WI38 (cell line): ENCODE measurements at regions not wholly inside any gene's neighbourhood (a gene's known extent, or its start where the extent isn't known, plus 50 kb on each side); places are given as distances from the start of the nearest gene placed in this dataset.

Experiments
- H3K4me3 ChIP-seq: 2 replicates; pipeline ENCODE4 v1.5.1; 2011; ENCODE audit warnings: low read depth, mild to moderate bottlenecking, control low read depth, low read length
- TF ChIP-seq, protein P1 (sequence below): IDR thresholded peaks from 2 replicates; pipeline ENCODE4 v1.5.1; 2012; ENCODE audit warnings: low read depth, mild to moderate bottlenecking, control low read depth, low read length

DNA sequence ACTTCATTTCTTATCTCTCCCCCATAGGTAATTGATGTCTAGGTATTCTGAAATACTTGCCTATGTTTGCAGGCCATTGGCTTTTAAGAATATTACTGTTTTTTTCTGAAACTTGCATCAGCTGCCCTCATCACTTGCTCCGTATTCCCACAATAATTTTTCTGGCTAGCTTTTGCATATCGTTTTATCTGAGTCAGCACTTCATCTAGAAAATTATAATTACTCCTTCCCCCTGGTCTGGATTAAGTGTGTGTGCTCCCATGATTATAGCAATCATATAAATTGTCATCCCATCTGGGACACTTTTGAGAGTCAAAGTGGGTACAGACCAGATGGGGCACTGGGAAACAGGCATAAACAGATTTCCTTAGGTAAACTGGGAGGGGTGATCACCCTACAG, 583.2 kb upstream of the B3GALT2 start:
- no peak overlapping the region for H3K4me3 ChIP-seq
- TF ChIP-seq, protein P1, sequence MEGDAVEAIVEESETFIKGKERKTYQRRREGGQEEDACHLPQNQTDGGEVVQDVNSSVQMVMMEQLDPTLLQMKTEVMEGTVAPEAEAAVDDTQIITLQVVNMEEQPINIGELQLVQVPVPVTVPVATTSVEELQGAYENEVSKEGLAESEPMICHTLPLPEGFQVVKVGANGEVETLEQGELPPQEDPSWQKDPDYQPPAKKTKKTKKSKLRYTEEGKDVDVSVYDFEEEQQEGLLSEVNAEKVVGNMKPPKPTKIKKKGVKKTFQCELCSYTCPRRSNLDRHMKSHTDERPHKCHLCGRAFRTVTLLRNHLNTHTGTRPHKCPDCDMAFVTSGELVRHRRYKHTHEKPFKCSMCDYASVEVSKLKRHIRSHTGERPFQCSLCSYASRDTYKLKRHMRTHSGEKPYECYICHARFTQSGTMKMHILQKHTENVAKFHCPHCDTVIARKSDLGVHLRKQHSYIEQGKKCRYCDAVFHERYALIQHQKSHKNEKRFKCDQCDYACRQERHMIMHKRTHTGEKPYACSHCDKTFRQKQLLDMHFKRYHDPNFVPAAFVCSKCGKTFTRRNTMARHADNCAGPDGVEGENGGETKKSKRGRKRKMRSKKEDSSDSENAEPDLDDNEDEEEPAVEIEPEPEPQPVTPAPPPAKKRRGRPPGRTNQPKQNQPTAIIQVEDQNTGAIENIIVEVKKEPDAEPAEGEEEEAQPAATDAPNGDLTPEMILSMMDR: no peak

DNA sequence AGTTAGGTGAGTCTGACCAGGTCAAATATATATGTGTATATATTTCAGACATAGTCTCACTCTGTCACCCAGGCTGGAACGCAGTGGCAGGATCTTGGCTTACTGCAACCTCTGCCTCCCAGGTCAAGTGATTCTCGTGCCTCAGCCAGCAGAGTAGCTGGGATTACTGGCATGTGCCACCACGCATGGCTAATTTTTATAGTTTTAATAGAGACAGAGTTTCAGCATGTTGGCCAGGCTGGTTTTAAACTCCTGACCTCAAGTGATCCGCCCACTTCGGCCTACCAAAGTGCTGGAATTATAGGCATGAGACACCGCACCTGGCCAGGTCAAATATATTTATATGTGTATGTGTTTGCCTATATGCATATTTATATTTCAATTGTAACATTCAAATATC, 581.5 kb upstream of the B3GALT2 start:
- TF ChIP-seq, protein P1: no peak

DNA sequence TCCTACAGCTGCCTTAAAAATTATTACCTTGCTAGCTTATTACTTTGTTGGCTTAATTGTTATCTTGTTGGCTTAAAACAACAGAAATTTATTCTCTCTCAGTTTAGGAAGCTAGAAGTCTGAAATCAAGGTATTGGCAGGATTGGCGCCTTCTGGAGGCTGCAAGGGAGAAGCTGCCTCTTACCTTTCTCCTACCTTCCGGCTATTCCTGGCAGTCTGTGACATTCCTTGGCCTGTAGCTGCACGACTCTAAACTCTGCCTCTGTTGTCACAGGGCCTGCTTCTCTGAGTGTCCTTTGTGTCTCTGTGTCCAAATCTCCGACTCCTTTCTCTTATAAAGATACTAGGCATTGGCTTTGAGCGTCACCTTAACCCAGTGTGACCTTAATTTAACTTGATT, 579.9 kb upstream of the B3GALT2 start:
- TF ChIP-seq, protein P1: no peak

More for the DNA sequence above, 581.5 kb upstream of the B3GALT2 start:
- H3K4me3 ChIP-seq: no peak overlapping the region

GRCh38 chr1:193763266-193763665, 576.9 kb upstream of the B3GALT2 start:
- H3K4me3 ChIP-seq: no peak overlapping the region
- TF ChIP-seq, protein P1: no peak

More for the DNA sequence above, 579.9 kb upstream of the B3GALT2 start:
- H3K4me3 ChIP-seq: no peak overlapping the region

- no peak overlapping the region for H3K4me3 ChIP-seq
- TF ChIP-seq, protein P1: no peak
Observed at GRCh38 chr1:193762236-193762635, 575.8 kb upstream of the B3GALT2 start.

DNA sequence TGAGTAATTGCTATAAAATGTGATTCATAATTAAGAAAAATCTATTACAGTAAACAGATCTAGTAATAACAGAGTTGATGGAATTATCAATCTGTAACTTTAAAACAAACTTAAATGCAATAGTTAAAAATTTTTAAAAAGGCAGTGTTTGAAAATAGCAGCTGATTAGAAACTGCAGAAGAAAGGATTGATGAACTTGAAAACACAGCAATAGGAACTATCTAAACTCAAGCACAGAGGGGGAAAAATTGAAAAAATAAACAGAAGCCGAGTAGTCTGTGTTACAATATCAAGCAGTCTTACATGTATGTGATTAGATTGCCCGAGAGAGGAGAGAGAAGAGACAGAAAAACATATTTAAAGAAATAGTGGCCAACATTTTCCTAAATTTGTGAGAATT, 569.0 kb upstream of the B3GALT2 start:
- no peak overlapping the region for H3K4me3 ChIP-seq
- TF ChIP-seq, protein P1: no peak

GRCh38 chr1:193754732-193755427, 568.5 kb upstream of the B3GALT2 start:
- TF ChIP-seq, protein P1: no peak
- no peak overlapping the region for H3K4me3 ChIP-seq
